Amniotic epithelial cell (primary cell): ENCODE measurements at regions not wholly inside any gene's neighbourhood (a gene's known extent, or its start where the extent isn't known, plus 50 kb on each side); places are given as distances from the start of the nearest gene placed in this dataset.
"Not testable (repeated sequence)": the region's sequence is repeated elsewhere in the genome, so short reads cannot be mapped to it uniquely, and the experiment has no call there.

Experiments
- DNase-seq: peaks from one replicate; pipeline ENCODE4 v3.0.0-alpha.2; 2010; ENCODE audit warnings: low read depth

GRCh38 chr10:106078895-106079576 is 1085.5 kb downstream of the SORCS1 start:
- peak; percentile 82 for DNase-seq

- peak; percentile 53 for DNase-seq
These were observed 1088.0 kb downstream of the SORCS1 start for GRCh38 chr10:106076496-106076895.

GRCh38 chr10:106053061-106053460 is 1111.4 kb downstream of the SORCS1 start:
- DNase-seq = no peak

GRCh38 chr10:106044503-106044902 is 1120.0 kb downstream of the SORCS1 start:
- DNase-seq = no peak

GRCh38 chr10:106043863-106044262 is 1120.6 kb downstream of the SORCS1 start:
- peak; percentile 94 for DNase-seq

GRCh38 chr10:106038246-106038645 is 1126.3 kb downstream of the SORCS1 start:
- peak; percentile 87 for DNase-seq

- DNase-seq = no peak
These were observed 1131.4 kb downstream of the SORCS1 start for GRCh38 chr10:106033065-106033464.

- peak; percentile 67 for DNase-seq
These were observed 1132.0 kb downstream of the SORCS1 start for GRCh38 chr10:106032450-106033002.

GRCh38 chr10:106027240-106027639 is 1137.3 kb downstream of the SORCS1 start:
- no peak for DNase-seq

GRCh38 chr10:106025208-106025811 is 1139.2 kb downstream of the SORCS1 start:
- peak; percentile 27 for DNase-seq

GRCh38 chr10:106023329-106023728 is 1141.2 kb downstream of the SORCS1 start:
- no peak for DNase-seq

- peak; percentile 82 for DNase-seq
These were observed 1144.9 kb downstream of the SORCS1 start for GRCh38 chr10:106019559-106019958.

- DNase-seq = not testable (repeated sequence)
These were observed 1148.9 kb downstream of the SORCS1 start for GRCh38 chr10:106015369-106016199.

GRCh38 chr10:106011250-106011649 is 1153.3 kb downstream of the SORCS1 start:
- DNase-seq = peak; percentile 75

GRCh38 chr10:106000721-106001120 is 1163.8 kb downstream of the SORCS1 start:
- no peak for DNase-seq

- no peak for DNase-seq
These were observed 1170.9 kb downstream of the SORCS1 start for GRCh38 chr10:105993609-105994008.

- DNase-seq = no peak
These were observed 1171.6 kb downstream of the SORCS1 start for GRCh38 chr10:105992928-105993327.

GRCh38 chr10:105990529-105990928 is 1174.0 kb downstream of the SORCS1 start:
- DNase-seq = no peak

GRCh38 chr10:105989995-105990394 is 1174.5 kb downstream of the SORCS1 start:
- no peak for DNase-seq

- DNase-seq = no peak
These were observed 1175.7 kb downstream of the SORCS1 start for GRCh38 chr10:105988848-105989247.

- peak; percentile 62 for DNase-seq
These were observed 1177.4 kb downstream of the SORCS1 start for GRCh38 chr10:105986912-105987635.

- DNase-seq = no peak
These were observed 1178.0 kb downstream of the SORCS1 start for GRCh38 chr10:105986486-105986885.
